A549 (cell line): ENCODE measurements at regions not wholly inside any gene's neighbourhood (a gene's known extent, or its start where the extent isn't known, plus 50 kb on each side); places are given as distances from the start of the nearest gene placed in this dataset.

ENCODE experiments used
- ATAC-seq, 2 experiments: fragments of 200-7000 bp in 1 of 2; fragments of >200 bp in 1 of 2; cut with Nextera tagmentation in 1 of 2; cut with Tn5 transposase in 1 of 2; 3 replicates each; pipeline versions ENCODE4 v1.8.0 to v1.9.1; 2018 to 2020; ENCODE audit warnings: mild to moderate bottlenecking in 1 of 2, moderate library complexity in 1 of 2
- CTCF ChIA-PET: fragments of 300-600 bp; sonication (Branson Sonifier 250); formaldehyde crosslinking; extraction: SDS; loops from one replicate; lab custom pipeline; 2021; ENCODE audit warnings: antibody characterized with exemption, inconsistent platforms; lab: Yijun Ruan, JAX
- POLR2A ChIA-PET: fragments of 350-600 bp; formaldehyde crosslinking; extraction: SDS; loops from one replicate; lab custom pipeline; 2021; ENCODE audit warnings: antibody characterized with exemption, inconsistent platforms; lab: Yijun Ruan, JAX
- DNase-seq, 2 experiments: peaks; one replicate each; pipeline versions ENCODE4 v3.0.0 to v3.0.0-alpha.2; 2011 to 2016; ENCODE audit warnings: low read depth in 1 of 2, low spot score in 1 of 2
- FAIRE-seq: peaks from 2 replicates; lab custom pipeline; 2011; peaks lifted over from hg19 to GRCh38; lab: Jason Lieb, UNC
- H3K27ac ChIP-seq, 2 experiments: fragments of >200 bp; sonication (Bioruptor Twin); formaldehyde crosslinking; 3 replicates each; pipeline ENCODE4 v1.5.1; 2016 to 2017
- H3K4me1 ChIP-seq: fragments of >200 bp; sonication (Bioruptor Twin); formaldehyde crosslinking; 3 replicates; pipeline ENCODE4 v1.6.1; 2016
- H3K4me2 ChIP-seq: fragments of >200 bp; sonication (Bioruptor Twin); formaldehyde crosslinking; 3 replicates; pipeline ENCODE4 v1.6.1; 2016
- H3K4me3 ChIP-seq: fragments of >200 bp; sonication (Bioruptor Twin); formaldehyde crosslinking; 3 replicates; pipeline ENCODE4 v1.5.1; 2016
- H3K9me3 ChIP-seq: fragments of >200 bp; sonication (Bioruptor Twin); formaldehyde crosslinking; 3 replicates; pipeline ENCODE4 v1.6.1; 2016
- BHLHE40 ChIP-seq: IDR thresholded peaks from 2 replicates; pipeline ENCODE4 v1.6.1; 2012; ENCODE audit warnings: low read depth, low read length, inconsistent platforms
- CBX2 ChIP-seq: fragments of 200-600 bp; sonication (generic); IDR thresholded peaks from 2 replicates; pipeline ENCODE4 v1.6.1; 2016; ENCODE audit warnings: low read depth, mild to moderate bottlenecking, borderline replicate concordance
- CBX8 ChIP-seq: fragments of 200-600 bp; sonication (generic); IDR thresholded peaks from 2 replicates; pipeline ENCODE4 v1.6.1; 2016
- CHD4 ChIP-seq: fragments of 200-600 bp; sonication (generic); IDR thresholded peaks from 2 replicates; pipeline ENCODE4 v1.6.1; 2016; ENCODE audit warnings: antibody characterized with exemption, mild to moderate bottlenecking, borderline replicate concordance
- EHMT2 ChIP-seq: fragments of 200-600 bp; sonication (generic); IDR thresholded peaks from 2 replicates; pipeline ENCODE4 v1.6.1; 2016; ENCODE audit warnings: antibody characterized with exemption, low read depth, mild to moderate bottlenecking, moderate library complexity
- FOSB ChIP-seq: fragments of 250-450 bp; sonication (Bioruptor Pico); IDR thresholded peaks from 2 replicates; pipeline ENCODE4 v1.5.0; 2020; ENCODE audit warnings: mild to moderate bottlenecking, moderate library complexity
- HDAC2 ChIP-seq: fragments of 200-600 bp; sonication (generic); IDR thresholded peaks from 2 replicates; pipeline ENCODE4 v1.6.1; 2016
- HOXB13 ChIP-seq: fragments of 250-450 bp; sonication (Bioruptor Pico); IDR thresholded peaks from 2 replicates; pipeline ENCODE4 v1.5.0; 2020; ENCODE audit warnings: low read depth, mild to moderate bottlenecking, moderate library complexity
- JUN ChIP-seq, 2 experiments: fragments of >200 bp; sonication (Bioruptor Twin); formaldehyde crosslinking; IDR thresholded peaks; 2 replicates in 1 of 2; 3 replicates in 1 of 2; pipeline ENCODE4 v1.6.1; 2016 to 2017
- JUNB ChIP-seq: fragments of >200 bp; sonication (Bioruptor Twin); formaldehyde crosslinking; IDR thresholded peaks from 2 replicates; pipeline ENCODE4 v1.6.1; 2016
- KDM1A ChIP-seq: fragments of 200-600 bp; sonication (generic); IDR thresholded peaks from 2 replicates; pipeline ENCODE4 v1.6.1; 2016; ENCODE audit warnings: low read depth, mild to moderate bottlenecking
- KDM5A ChIP-seq: fragments of 200-600 bp; sonication (generic); IDR thresholded peaks from 2 replicates; pipeline ENCODE4 v1.6.1; 2016; ENCODE audit warnings: antibody characterized with exemption, mild to moderate bottlenecking
- MAZ ChIP-seq: fragments of 150-350 bp; IDR thresholded peaks from 2 replicates; pipeline ENCODE4 v1.6.1; 2014; ENCODE audit warnings: antibody characterized with exemption, low read depth, low read length, borderline replicate concordance
- MYC ChIP-seq: IDR thresholded peaks from 2 replicates; pipeline ENCODE4 v1.6.1; 2012; ENCODE audit warnings: mild to moderate bottlenecking, inconsistent platforms, low read length, improper control_type of control experiment, borderline replicate concordance
- NFE2L2 ChIP-seq: fragments of 150-350 bp; conservative IDR thresholded peaks from 2 replicates; pipeline ENCODE4 v1.6.1; 2014; ENCODE audit warnings: low read length
- NPAS2 ChIP-seq: fragments of 250-450 bp; sonication (Bioruptor Pico); IDR thresholded peaks from 2 replicates; pipeline ENCODE4 v1.8.0; 2022; ENCODE audit warnings: mild to moderate bottlenecking, moderate library complexity, borderline replicate concordance
- POLR2A ChIP-seq: IDR thresholded peaks from 2 replicates; pipeline ENCODE4 v1.6.1; 2012; ENCODE audit warnings: mild to moderate bottlenecking, low read length
- POLR2AphosphoS2 ChIP-seq: conservative IDR thresholded peaks from 2 replicates; pipeline ENCODE4 v1.6.1; 2012; ENCODE audit warnings: low read length, improper control_type of control experiment, inconsistent platforms
- RARB ChIP-seq: fragments of 250-450 bp; sonication (Bioruptor Pico); IDR thresholded peaks from 2 replicates; pipeline ENCODE4 v1.8.0; 2021; ENCODE audit warnings: mild to moderate bottlenecking, moderate library complexity
- RCOR1 ChIP-seq: fragments of 150-350 bp; IDR thresholded peaks from 2 replicates; pipeline ENCODE4 v1.6.1; 2014; ENCODE audit warnings: antibody characterized with exemption, low read length, low read depth
- SREBF2 ChIP-seq: fragments of 450-650 bp; IDR thresholded peaks from 2 replicates; pipeline ENCODE4 v1.6.1; 2014; ENCODE audit warnings: mild to moderate bottlenecking, moderate library complexity
- ZNF302 ChIP-seq: fragments of 250-450 bp; sonication (Bioruptor Pico); IDR thresholded peaks from 2 replicates; pipeline ENCODE4 v1.9.0; 2021; ENCODE audit warnings: inconsistent platforms, mild to moderate bottlenecking, moderate library complexity
- WGBS: methylation state at CpG from one replicate; pipeline ENCODE4 v1.1.6; 2017; ENCODE audit errors: missing lambda C conversion rate; 5-methylcytosine and 5-hydroxymethylcytosine counted together
- TF ChIP-seq, protein P1 (sequence below): fragments of >200 bp; sonication (Bioruptor Twin); formaldehyde crosslinking; IDR thresholded peaks from 2 replicates; pipeline ENCODE4 v1.6.1; 2016
- TF ChIP-seq, protein P2 (sequence below): IDR thresholded peaks from 2 replicates; pipeline ENCODE4 v1.6.1; 2012
- TF ChIP-seq, protein P3 (sequence below): IDR thresholded peaks from 2 replicates; pipeline ENCODE4 v1.6.1; 2012; ENCODE audit warnings: low read depth, borderline replicate concordance

DNA sequence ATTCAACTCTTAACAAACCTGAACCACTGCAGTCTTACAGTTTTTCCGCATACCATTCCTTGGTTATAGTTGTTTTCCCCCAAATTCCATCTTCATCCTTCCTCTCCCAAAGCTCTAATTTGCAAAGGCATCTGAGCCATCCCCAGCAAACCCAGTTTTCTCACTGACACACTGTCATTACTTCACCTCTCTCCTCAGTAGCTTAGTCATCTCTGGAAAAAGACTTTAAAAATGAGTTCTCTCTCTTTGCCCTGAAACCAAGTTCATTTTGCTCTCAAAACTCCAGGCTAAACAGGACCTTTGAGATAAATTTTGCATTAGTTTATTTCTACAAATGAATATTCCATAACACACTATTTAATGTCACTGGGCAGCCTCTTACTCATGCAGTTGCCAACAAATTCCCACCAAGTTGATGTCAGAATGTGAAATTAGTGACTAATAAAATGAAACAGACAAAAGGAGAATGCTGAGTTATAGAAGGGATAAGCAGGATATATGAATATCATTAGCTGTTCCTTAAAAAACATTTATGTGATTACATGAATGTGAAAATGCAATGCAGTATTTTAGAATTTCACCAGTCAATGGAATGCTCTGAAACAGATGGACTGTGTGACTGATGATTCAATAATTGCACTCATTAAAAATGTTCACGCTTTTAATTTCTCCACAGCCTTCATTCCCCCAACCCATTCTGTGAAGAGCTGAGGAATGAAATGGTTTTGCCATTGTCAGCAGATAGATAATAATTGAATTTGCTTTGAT lies 107.4 kb upstream of the DMAC1 start:
- no peak for DNase-seq
- no peak overlapping the region for H3K27ac ChIP-seq
- no peak for ATAC-seq
- H3K9me3 ChIP-seq, result no peaks in the 10 kb centered on the region
- no peak overlapping the region for H3K4me3 ChIP-seq
- POLR2A ChIA-PET, result no interaction called here
- no peaks in the 10 kb centered on the region for H3K4me1 ChIP-seq
- H3K4me2 ChIP-seq, result no peak overlapping the region
- 2% methylated on average over 2 of the region's 2 CpGs for WGBS
- CTCF ChIA-PET, result no interaction called here
- no peak for FAIRE-seq
- TF ChIP-seq KDM5A (no peak), HDAC2 (no peak), RARB (CRISPR knock-in tag) (no peak), MAZ (no peak), NFE2L2 (no peak)

DNA sequence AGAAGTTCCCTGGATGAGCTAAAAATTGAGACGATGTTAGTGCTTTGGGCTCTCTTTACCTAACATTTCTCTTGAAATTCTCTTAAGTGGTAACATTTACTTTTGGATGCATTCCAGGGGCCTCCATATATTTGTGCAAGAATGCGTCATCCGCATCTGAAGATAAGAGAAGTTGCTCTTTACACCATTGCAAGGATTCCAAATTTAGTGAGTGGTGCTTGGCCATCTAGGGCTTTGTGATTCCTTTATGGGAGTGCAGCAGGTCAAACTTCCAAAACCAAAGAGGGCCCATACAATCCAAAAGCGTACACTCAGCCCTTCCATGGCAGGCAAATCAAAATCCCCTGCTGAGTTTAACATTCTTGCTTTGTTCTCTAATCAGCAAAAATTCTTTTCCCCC lies 102.0 kb upstream of the DMAC1 start:
- FAIRE-seq (no peak), DNase-seq (peak in 1 of 2 experiments; percentile 6), ATAC-seq (no peak)
- H3K4me1 ChIP-seq, result no peaks in the 10 kb centered on the region
- no peak overlapping the region for H3K4me2 ChIP-seq
- no peaks in the 10 kb centered on the region for H3K9me3 ChIP-seq
- POLR2A ChIA-PET, result no interaction called here
- 8% methylated on average over 4 of the region's 4 CpGs for WGBS
- no peak overlapping the region for H3K4me3 ChIP-seq
- CTCF ChIA-PET, result no interaction called here
- TF ChIP-seq, protein P1, sequence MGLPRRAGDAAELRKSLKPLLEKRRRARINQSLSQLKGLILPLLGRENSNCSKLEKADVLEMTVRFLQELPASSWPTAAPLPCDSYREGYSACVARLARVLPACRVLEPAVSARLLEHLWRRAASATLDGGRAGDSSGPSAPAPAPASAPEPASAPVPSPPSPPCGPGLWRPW, result no peak
- no peak overlapping the region for H3K27ac ChIP-seq

DNA sequence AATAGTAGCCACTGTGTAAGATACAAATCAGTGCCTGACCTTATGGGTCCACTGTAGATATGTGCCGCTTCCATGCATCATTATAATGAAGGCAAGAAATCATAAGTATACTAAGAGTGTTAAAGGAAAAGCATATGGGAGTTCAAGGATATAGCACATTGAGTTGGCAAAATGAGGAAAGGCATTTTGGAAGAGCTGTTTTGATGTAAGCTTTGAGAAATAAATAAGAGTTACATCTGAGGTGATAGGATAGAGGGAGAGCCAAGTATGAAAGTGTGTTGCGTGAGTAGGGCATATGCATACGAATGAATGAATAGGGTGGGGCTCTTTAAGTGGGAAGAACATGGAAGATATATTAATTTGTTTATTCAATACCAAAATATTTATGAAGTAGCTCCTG lies 101.0 kb upstream of the DMAC1 start:
- DNase-seq (no peak), FAIRE-seq (no peak), ATAC-seq (no peak)
- ChIA-PET POLR2A (no interaction called here), CTCF (interaction anchor here (1.2 kb wide), 1 partner anchor 31 kb away, joined by 3 read pairs; no protein-coding TSS in a partner anchor)
- Histone ChIP-seq H3K4me1 (no peaks in the 10 kb centered on the region), H3K4me3 (no peak overlapping the region), H3K9me3 (no peaks in the 10 kb centered on the region), H3K27ac (no peak overlapping the region), H3K4me2 (no peak overlapping the region)
- WGBS, result 37% methylated on average over 3 of the region's 3 CpGs
- no peak for TF ChIP-seq SREBF2
- TF ChIP-seq JUNB, result no peak
- TF ChIP-seq RCOR1, result no peak
- TF ChIP-seq POLR2A, result no peak
- TF ChIP-seq JUN (IDR thresholded peaks at IDR 0.05), result no peak
- TF ChIP-seq NPAS2 (CRISPR knock-in tag), result no peak
- TF ChIP-seq, protein P2, sequence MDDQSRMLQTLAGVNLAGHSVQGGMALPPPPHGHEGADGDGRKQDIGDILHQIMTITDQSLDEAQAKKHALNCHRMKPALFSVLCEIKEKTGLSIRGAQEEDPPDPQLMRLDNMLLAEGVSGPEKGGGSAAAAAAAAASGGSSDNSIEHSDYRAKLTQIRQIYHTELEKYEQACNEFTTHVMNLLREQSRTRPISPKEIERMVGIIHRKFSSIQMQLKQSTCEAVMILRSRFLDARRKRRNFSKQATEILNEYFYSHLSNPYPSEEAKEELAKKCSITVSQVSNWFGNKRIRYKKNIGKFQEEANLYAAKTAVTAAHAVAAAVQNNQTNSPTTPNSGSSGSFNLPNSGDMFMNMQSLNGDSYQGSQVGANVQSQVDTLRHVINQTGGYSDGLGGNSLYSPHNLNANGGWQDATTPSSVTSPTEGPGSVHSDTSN, result no peak
- no peak for TF ChIP-seq KDM5A
- TF ChIP-seq MYC, result no peak
- no peak for TF ChIP-seq HDAC2
- TF ChIP-seq BHLHE40, result no peak
- no peak for TF ChIP-seq CHD4
- no peak for TF ChIP-seq ZNF302 (CRISPR knock-in tag)
- no peak for TF ChIP-seq KDM1A
- TF ChIP-seq EHMT2, result no peak
- no peak for TF ChIP-seq HOXB13
- TF ChIP-seq, protein P1, result no peak
- TF ChIP-seq, all 56 proteins: peak for 0

DNA sequence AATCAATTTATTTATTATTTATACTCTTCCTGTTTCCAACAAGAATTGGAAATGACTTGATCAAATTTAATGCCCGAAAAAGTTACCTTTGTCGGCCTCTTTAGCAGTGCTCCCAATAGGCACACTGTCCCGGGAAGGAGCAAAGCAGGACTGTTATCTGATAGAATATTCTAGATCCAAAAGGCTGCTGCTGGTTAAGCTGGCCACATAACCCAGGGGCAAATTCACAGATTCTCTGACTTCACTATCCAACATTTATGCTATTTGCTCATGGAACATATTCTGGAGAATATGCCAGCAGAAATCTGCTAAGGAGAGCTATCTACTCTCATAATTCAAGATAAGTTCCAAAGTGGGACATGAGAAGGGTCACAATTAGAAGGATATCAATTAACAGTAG lies 100.2 kb upstream of the DMAC1 start:
- no peaks in the 10 kb centered on the region for H3K4me1 ChIP-seq
- H3K9me3 ChIP-seq, result no peaks in the 10 kb centered on the region
- no peak overlapping the region for H3K4me2 ChIP-seq
- TF ChIP-seq POLR2AphosphoS2 (no peak), FOSB (CRISPR knock-in tag) (no peak), CBX8 (no peak), CBX2 (no peak)
- TF ChIP-seq, protein P3, sequence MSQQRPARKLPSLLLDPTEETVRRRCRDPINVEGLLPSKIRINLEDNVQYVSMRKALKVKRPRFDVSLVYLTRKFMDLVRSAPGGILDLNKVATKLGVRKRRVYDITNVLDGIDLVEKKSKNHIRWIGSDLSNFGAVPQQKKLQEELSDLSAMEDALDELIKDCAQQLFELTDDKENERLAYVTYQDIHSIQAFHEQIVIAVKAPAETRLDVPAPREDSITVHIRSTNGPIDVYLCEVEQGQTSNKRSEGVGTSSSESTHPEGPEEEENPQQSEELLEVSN, result no peak
- 2% methylated on average over 3 of the region's 3 CpGs for WGBS
- ChIA-PET CTCF (interaction anchor here (1.1 to 1.2 kb wide), 2 partner anchors 31 to 1072 kb away, joined by 3 read pairs; no protein-coding TSS in a partner anchor), POLR2A (no interaction called here)
- ATAC-seq (no peak), DNase-seq (no peak), FAIRE-seq (no peak)
- H3K27ac ChIP-seq, result no peak overlapping the region
- H3K4me3 ChIP-seq, result no peak overlapping the region
